Cardiac fibroblast (primary cell): ENCODE measurements at regions not wholly inside any gene's neighbourhood (a gene's known extent, or its start where the extent isn't known, plus 50 kb on each side); places are given as distances from the start of the nearest gene placed in this dataset.
A peak's percentile ranks its signal among the peaks of the same experiment; 100 is the strongest.
"Not testable (repeated sequence)": the region's sequence is repeated elsewhere in the genome, so short reads cannot be mapped to it uniquely, and the experiment has no call there.

Experiments used
- DNase-seq, 2 donors: peaks; one replicate each; pipeline versions ENCODE4 v3.0.0 to v3.0.0-alpha.2; 2010; ENCODE audit warnings: low read depth in 2 of 2
- H3K4me3 ChIP-seq, 2 donors: replicated peaks in 1 of 2; 1 replicate in 1 of 2; 2 replicates in 1 of 2; pipeline ENCODE4 v1.5.1; 2011; ENCODE audit warnings: low read depth in 2 of 2, low read length in 2 of 2, mild to moderate bottlenecking in 2 of 2, moderate library complexity in 1 of 2
- TF ChIP-seq, protein P1 (sequence below): IDR thresholded peaks from one replicate; pipeline ENCODE4 v1.5.1; 2011; ENCODE audit warnings: low read depth, mild to moderate bottlenecking, low read length, inconsistent platforms

GRCh38 chr16:27600381-27600780 is 50.4 kb downstream of the KATNIP start:
- DNase-seq = no peak
- TF ChIP-seq, protein P1, sequence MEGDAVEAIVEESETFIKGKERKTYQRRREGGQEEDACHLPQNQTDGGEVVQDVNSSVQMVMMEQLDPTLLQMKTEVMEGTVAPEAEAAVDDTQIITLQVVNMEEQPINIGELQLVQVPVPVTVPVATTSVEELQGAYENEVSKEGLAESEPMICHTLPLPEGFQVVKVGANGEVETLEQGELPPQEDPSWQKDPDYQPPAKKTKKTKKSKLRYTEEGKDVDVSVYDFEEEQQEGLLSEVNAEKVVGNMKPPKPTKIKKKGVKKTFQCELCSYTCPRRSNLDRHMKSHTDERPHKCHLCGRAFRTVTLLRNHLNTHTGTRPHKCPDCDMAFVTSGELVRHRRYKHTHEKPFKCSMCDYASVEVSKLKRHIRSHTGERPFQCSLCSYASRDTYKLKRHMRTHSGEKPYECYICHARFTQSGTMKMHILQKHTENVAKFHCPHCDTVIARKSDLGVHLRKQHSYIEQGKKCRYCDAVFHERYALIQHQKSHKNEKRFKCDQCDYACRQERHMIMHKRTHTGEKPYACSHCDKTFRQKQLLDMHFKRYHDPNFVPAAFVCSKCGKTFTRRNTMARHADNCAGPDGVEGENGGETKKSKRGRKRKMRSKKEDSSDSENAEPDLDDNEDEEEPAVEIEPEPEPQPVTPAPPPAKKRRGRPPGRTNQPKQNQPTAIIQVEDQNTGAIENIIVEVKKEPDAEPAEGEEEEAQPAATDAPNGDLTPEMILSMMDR = no peak
- no peak overlapping the region for H3K4me3 ChIP-seq

- H3K4me3 ChIP-seq = no peak overlapping the region
- TF ChIP-seq, protein P1 = no peak
- DNase-seq = no peak
These were observed 52.2 kb downstream of the KATNIP start for GRCh38 chr16:27602103-27602502.

GRCh38 chr16:27605500-27606106 is 55.7 kb downstream of the KATNIP start:
- H3K4me3 ChIP-seq = not testable (repeated sequence)
- TF ChIP-seq, protein P1 = peak; percentile 84
- DNase-seq = peak; percentile 60 to 68

DNA sequence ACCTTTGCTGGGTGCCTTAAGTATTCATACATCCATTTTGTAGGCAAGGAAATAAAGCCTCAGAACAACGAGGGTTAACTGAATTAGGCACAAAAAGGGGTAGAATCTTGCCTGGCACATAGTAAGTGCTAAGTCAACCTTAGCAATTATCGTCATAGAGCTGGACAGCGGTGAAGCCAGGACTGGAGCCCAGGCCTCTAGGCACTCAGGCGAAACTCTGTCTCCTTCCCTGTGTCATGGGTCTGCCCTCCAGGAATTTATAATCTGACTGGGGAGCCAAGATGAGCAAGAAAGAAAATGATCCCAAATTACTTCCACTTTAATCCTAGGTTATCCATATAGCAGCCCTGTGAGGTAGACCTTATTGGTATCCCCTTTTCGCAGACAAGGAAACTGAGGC is 61.4 kb downstream of the KATNIP start:
- H3K4me3 ChIP-seq = no peak overlapping the region
- no peak for DNase-seq
- TF ChIP-seq, protein P1 = no peak

DNA sequence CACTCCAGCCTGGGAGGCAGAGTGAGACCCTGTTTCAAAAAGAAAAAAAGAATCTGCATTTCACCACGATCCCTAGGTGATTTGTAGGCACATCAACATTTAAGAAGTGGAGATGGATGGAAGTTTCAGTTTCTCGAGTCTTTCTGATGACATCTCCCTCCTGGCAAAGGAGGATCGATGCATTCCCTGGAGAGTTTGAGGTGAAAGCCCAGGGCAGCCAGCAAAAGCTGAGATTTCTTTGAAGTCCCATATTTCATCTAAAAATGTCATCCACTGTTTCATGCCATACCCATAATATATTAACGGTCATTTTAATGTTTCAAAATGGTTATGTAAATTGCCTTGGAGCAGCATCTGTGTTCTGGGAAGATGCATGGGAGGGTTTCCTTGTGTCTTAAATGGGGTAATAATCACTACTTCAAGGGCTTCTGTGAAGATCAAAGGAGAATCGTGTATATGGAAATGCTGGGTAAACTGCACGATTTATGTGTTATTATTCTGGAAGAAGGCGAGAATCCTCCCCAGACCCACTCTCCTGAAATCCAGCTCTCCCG is 63.4 kb downstream of the KATNIP start:
- TF ChIP-seq, protein P1 = no peak
- no peak overlapping the region for H3K4me3 ChIP-seq
- no peak for DNase-seq

DNA sequence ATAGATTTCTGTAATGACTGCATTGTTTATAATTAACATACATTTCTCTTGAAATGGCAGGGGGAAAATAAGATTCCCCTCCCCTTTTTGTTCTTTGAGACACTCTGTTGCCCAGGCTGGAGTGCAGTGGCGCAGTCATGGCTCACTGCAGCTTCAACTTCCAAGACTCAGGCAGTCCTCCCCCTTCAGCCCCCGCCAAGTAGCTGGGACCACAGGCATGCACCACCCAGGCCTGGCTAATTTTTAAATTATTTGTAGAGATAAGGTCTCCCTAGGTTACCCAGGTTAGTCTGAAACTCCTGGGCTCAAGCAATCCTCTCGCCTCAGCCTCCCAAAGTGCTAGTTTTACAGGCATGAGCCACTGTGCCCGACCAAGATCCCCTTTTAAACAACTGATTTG is 67.7 kb downstream of the KATNIP start:
- DNase-seq = no peak
- H3K4me3 ChIP-seq = no peak overlapping the region
- TF ChIP-seq, protein P1 = no peak

- TF ChIP-seq, protein P1 = no peak
- no peak for DNase-seq
- no peak overlapping the region for H3K4me3 ChIP-seq
These were observed 68.2 kb downstream of the KATNIP start for GRCh38 chr16:27618165-27618564.
